ENCODE measurements at regions not wholly inside any gene's neighbourhood (a gene's known extent, or its start where the extent isn't known, plus 50 kb on each side); places are given as distances from the start of the nearest gene placed in this dataset.

GRCh38 chr17:53428913-53429312 is 393.8 kb upstream of the KIF2B start:
- Histone ChIP-seq H4K20me1 (ENCODE audit: insufficient read depth, low read length) (no peaks in the 10 kb centered on the region), H3K27me3 (ENCODE audit: insufficient read depth, low read length) (no peaks in the 10 kb centered on the region), H3K9me3 (ENCODE audit: low read length) (no peaks in the 10 kb centered on the region), H2AFZ (ENCODE audit: low read length) (no peak overlapping the region), H3K4me2 (ENCODE audit: low read length) (no peak overlapping the region), H3F3A (ENCODE audit: insufficient read depth, low read length) (no peaks in the 10 kb centered on the region), H3K9me2 (ENCODE audit: low read depth, low read length) (no peaks in the 10 kb centered on the region), H3K27ac (ENCODE audit: low read depth, low read length, poor library complexity, severe bottlenecking) (no peak overlapping the region), H3K9ac (ENCODE audit: low read length) (no peak overlapping the region), H3K79me2 (ENCODE audit: insufficient read depth, low read length) (no peaks in the 10 kb centered on the region), H3K4me3 (ENCODE audit: low read depth, low read length, poor library complexity, severe bottlenecking) (no peak overlapping the region), H3K36me3 (ENCODE audit: insufficient read depth, low read length) (no peaks in the 10 kb centered on the region), H3K4me1 (ENCODE audit: insufficient read depth, low read length, severe bottlenecking) (no peaks in the 10 kb centered on the region)
- no peak for TF ChIP-seq EZH2 (IDR thresholded peaks at IDR 0.05; ENCODE audit: borderline replicate concordance, low read length)
- TF ChIP-seq, protein P1, sequence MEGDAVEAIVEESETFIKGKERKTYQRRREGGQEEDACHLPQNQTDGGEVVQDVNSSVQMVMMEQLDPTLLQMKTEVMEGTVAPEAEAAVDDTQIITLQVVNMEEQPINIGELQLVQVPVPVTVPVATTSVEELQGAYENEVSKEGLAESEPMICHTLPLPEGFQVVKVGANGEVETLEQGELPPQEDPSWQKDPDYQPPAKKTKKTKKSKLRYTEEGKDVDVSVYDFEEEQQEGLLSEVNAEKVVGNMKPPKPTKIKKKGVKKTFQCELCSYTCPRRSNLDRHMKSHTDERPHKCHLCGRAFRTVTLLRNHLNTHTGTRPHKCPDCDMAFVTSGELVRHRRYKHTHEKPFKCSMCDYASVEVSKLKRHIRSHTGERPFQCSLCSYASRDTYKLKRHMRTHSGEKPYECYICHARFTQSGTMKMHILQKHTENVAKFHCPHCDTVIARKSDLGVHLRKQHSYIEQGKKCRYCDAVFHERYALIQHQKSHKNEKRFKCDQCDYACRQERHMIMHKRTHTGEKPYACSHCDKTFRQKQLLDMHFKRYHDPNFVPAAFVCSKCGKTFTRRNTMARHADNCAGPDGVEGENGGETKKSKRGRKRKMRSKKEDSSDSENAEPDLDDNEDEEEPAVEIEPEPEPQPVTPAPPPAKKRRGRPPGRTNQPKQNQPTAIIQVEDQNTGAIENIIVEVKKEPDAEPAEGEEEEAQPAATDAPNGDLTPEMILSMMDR (IDR thresholded peaks at IDR 0.05; ENCODE audit: low read length), result no peak

DNA sequence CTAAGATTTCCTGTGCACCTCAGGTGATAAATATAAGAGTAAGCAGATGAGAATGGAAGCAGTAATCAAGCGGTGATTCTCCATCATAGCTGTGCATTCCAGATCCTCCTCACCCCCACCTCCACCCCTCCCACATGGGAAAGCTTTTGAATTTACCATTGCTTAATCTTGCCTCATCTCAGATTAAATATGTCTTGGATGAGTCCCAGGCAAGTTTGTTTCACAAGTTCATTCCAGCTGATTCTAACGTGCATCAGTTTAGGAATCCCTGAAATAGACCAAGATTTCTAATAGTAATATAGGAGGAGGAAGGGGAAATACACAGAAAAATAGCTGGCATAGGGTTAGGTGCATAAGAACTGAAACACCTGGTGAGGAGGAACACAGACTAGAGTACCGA is 396.2 kb upstream of the KIF2B start:
- no peaks in the 10 kb centered on the region for H3K79me2 ChIP-seq (ENCODE audit: insufficient read depth, low read length)
- no peaks in the 10 kb centered on the region for H3K36me3 ChIP-seq (ENCODE audit: insufficient read depth, low read length)
- H3K27ac ChIP-seq (ENCODE audit: low read depth, low read length, poor library complexity, severe bottlenecking), result no peak overlapping the region
- no peaks in the 10 kb centered on the region for H3K9me2 ChIP-seq (ENCODE audit: low read depth, low read length)
- no peak overlapping the region for H3K9ac ChIP-seq (ENCODE audit: low read length)
- TF ChIP-seq, protein P1 (IDR thresholded peaks at IDR 0.05; ENCODE audit: low read length), result no peak
- TF ChIP-seq EZH2 (IDR thresholded peaks at IDR 0.05; ENCODE audit: borderline replicate concordance, low read length), result no peak
- no peak overlapping the region for H2AFZ ChIP-seq (ENCODE audit: low read length)
- no peaks in the 10 kb centered on the region for H3F3A ChIP-seq (ENCODE audit: insufficient read depth, low read length)
- no peaks in the 10 kb centered on the region for H3K4me1 ChIP-seq (ENCODE audit: insufficient read depth, low read length, severe bottlenecking)
- no peak overlapping the region for H3K4me3 ChIP-seq (ENCODE audit: low read depth, low read length, poor library complexity, severe bottlenecking)
- no peaks in the 10 kb centered on the region for H3K27me3 ChIP-seq (ENCODE audit: insufficient read depth, low read length)
- H3K4me2 ChIP-seq (ENCODE audit: low read length), result no peak overlapping the region
- H3K9me3 ChIP-seq (ENCODE audit: low read length), result no peaks in the 10 kb centered on the region
- no peaks in the 10 kb centered on the region for H4K20me1 ChIP-seq (ENCODE audit: insufficient read depth, low read length)

DNA sequence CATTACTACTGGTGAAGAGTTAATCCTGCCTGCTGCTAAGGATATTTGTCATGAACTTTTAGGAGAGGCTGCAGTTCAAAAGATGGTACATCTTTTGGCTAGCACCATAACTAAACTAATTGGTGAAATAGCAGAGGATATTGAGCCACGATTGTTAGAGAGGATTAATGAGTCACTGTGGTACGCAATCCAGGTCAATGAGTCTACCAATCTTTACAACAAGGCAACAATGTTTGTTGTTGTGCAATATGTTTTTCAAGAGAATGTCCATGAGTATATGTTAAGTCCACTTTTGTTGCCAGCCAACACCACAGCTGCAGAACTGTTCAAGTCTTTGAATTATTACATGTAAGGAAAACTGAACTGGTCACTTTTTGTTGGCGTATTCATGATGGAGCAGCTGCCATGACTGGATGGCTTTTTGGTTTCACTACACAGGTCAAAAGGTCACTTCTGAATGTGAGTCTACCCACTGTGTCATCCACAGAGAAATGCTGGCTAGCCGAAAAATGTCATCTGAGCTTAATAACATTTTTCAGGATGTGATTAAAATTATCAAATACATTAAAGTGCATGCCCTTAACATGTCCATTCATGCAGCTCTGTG is 402.6 kb upstream of the KIF2B start:
- Histone ChIP-seq H3K9me2 (ENCODE audit: low read depth, low read length) (no peaks in the 10 kb centered on the region), H3K36me3 (ENCODE audit: insufficient read depth, low read length) (no peaks in the 10 kb centered on the region), H3K27me3 (ENCODE audit: insufficient read depth, low read length) (no peaks in the 10 kb centered on the region), H3K79me2 (ENCODE audit: insufficient read depth, low read length) (no peaks in the 10 kb centered on the region), H3K9ac (ENCODE audit: low read length) (no peak overlapping the region), H2AFZ (ENCODE audit: low read length) (no peak overlapping the region), H3K27ac (ENCODE audit: low read depth, low read length, poor library complexity, severe bottlenecking) (no peak overlapping the region), H3K9me3 (ENCODE audit: low read length) (no peaks in the 10 kb centered on the region), H3K4me2 (ENCODE audit: low read length) (no peak overlapping the region), H4K20me1 (ENCODE audit: insufficient read depth, low read length) (no peaks in the 10 kb centered on the region), H3K4me3 (ENCODE audit: low read depth, low read length, poor library complexity, severe bottlenecking) (no peak overlapping the region), H3K4me1 (ENCODE audit: insufficient read depth, low read length, severe bottlenecking) (no peaks in the 10 kb centered on the region), H3F3A (ENCODE audit: insufficient read depth, low read length) (no peaks in the 10 kb centered on the region)
- TF ChIP-seq EZH2 (IDR thresholded peaks at IDR 0.05; ENCODE audit: borderline replicate concordance, low read length), result no peak
- TF ChIP-seq, protein P1 (IDR thresholded peaks at IDR 0.05; ENCODE audit: low read length), result no peak

Data from OCI-LY1 (cell line).